HG02981 (cell line): ENCODE measurements at regions not wholly inside any gene's neighbourhood (a gene's known extent, or its start where the extent isn't known, plus 50 kb on each side); places are given as distances from the start of the nearest gene placed in this dataset.
"Not testable (repeated sequence)": the region's sequence is repeated elsewhere in the genome, so short reads cannot be mapped to it uniquely, and the experiment has no call there.

ENCODE experiments used
- ATAC-seq: cut with Tn5 transposase; IDR thresholded peaks from one replicate; pipeline ENCODE4 v1.9.1; 2021; ENCODE audit warnings: mild to moderate bottlenecking, moderate library complexity; ENCODE audit not compliant: unreplicated experiment

GRCh38 chr2:59249441-59250306 is 1008.5 kb upstream of the FANCL start:
- no peak for ATAC-seq

- ATAC-seq, result no peak
Measured at GRCh38 chr2:59239146-59239545, 998.0 kb upstream of the FANCL start.

GRCh38 chr2:59237311-59237710 is 996.2 kb upstream of the FANCL start:
- ATAC-seq, result no peak

GRCh38 chr2:59236723-59237122 is 995.6 kb upstream of the FANCL start:
- no peak for ATAC-seq

- ATAC-seq, result no peak
Measured at GRCh38 chr2:59233920-59234319, 992.8 kb upstream of the FANCL start.

GRCh38 chr2:59233448-59233847 is 992.3 kb upstream of the FANCL start:
- ATAC-seq, result no peak

- ATAC-seq, result peak; percentile 89
Measured at GRCh38 chr2:59232394-59233165, 991.5 kb upstream of the FANCL start.

- not testable (repeated sequence) for ATAC-seq
Measured at GRCh38 chr2:59226362-59226761, 985.2 kb upstream of the FANCL start.

GRCh38 chr2:59223742-59224141 is 982.6 kb upstream of the FANCL start:
- ATAC-seq, result no peak

- ATAC-seq, result no peak
Measured at GRCh38 chr2:59217360-59217759, 976.2 kb upstream of the FANCL start.

- no peak for ATAC-seq
Measured at GRCh38 chr2:59206361-59206760, 965.2 kb upstream of the FANCL start.

GRCh38 chr2:59204040-59204439 is 962.9 kb upstream of the FANCL start:
- ATAC-seq, result no peak

GRCh38 chr2:59196491-59196890 is 955.4 kb upstream of the FANCL start:
- ATAC-seq, result no peak

GRCh38 chr2:59195851-59196250 is 954.7 kb upstream of the FANCL start:
- ATAC-seq, result no peak

- no peak for ATAC-seq
Measured at GRCh38 chr2:59191781-59192180, 950.7 kb upstream of the FANCL start.

- ATAC-seq, result no peak
Measured at GRCh38 chr2:59190518-59190917, 949.4 kb upstream of the FANCL start.

GRCh38 chr2:59184276-59185020 is 943.3 kb upstream of the FANCL start:
- no peak for ATAC-seq

GRCh38 chr2:59183070-59183469 is 941.9 kb upstream of the FANCL start:
- ATAC-seq, result no peak

GRCh38 chr2:59182249-59182648 is 941.1 kb upstream of the FANCL start:
- ATAC-seq, result no peak

- ATAC-seq, result no peak
Measured at GRCh38 chr2:59181347-59181746, 940.2 kb upstream of the FANCL start.

- ATAC-seq, result no peak
Measured at GRCh38 chr2:59180621-59181020, 939.5 kb upstream of the FANCL start.
